GM18511 (cell line): ENCODE measurements at regions not wholly inside any gene's neighbourhood (a gene's known extent, or its start where the extent isn't known, plus 50 kb on each side); places are given as distances from the start of the nearest gene placed in this dataset.
"Not testable (repeated sequence)": the region's sequence is repeated elsewhere in the genome, so short reads cannot be mapped to it uniquely, and the experiment has no call there.

ENCODE experiments used
- ATAC-seq: cut with Tn5 transposase; IDR thresholded peaks from one replicate; pipeline ENCODE4 v1.9.1; 2021; ENCODE audit warnings: mild to moderate bottlenecking, moderate library complexity; ENCODE audit not compliant: unreplicated experiment

DNA sequence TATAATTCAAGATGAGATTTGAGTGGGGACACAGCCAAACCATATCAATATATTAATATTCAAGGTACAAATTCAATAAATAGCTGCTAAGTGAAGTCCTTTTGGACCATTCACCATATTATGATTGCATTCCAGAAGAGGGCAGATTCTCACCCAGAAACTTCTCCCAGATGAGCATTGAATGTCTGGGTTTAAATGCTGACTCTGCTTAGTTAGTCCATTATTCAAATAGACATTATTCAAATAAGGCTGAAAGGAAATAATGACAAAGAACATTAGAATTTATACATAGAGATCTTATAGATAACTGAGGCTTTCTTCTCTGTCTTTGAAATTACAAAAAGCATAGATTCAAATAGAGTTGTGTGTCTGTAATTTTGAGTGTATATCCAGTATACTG lies 579.4 kb upstream of the SLC8A1 start:
- no peak for ATAC-seq

DNA sequence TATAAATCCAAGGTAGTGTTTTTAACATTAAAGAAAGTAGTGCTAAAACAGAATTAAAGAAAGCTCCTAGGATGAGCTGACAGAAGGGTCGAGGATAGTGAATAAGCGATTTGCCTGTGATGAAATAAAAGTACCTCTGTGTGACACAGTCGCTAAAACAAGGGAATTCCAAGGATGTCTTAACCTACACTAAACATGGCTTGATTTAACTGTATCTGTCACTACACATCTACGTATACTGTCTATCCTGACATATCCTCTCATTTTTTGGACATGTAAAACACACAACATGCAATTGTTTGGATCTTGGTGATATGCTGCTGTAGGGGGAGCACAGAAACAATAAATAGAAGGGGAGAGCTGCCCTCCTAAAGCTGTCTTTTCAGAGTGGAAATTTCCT lies 580.8 kb upstream of the SLC8A1 start:
- no peak for ATAC-seq

DNA sequence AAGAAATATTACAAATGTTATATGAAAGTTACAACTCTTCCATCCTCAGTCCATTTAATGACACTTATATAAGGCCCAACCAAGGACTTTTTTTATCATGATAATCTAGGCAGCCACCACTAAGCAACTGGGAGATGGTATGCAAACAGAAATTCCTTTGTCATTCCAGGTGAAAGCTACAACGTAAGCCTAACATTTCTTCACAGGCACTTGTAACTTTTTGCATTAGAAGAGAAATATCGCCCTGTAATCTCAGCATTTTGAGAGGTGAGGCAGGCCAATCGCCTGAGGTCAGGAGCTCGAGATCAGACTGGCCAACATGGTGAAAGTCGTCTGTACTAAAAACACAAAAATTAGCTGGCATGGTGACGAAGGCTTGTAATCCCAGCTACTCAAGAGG lies 581.2 kb upstream of the SLC8A1 start:
- no peak for ATAC-seq

DNA sequence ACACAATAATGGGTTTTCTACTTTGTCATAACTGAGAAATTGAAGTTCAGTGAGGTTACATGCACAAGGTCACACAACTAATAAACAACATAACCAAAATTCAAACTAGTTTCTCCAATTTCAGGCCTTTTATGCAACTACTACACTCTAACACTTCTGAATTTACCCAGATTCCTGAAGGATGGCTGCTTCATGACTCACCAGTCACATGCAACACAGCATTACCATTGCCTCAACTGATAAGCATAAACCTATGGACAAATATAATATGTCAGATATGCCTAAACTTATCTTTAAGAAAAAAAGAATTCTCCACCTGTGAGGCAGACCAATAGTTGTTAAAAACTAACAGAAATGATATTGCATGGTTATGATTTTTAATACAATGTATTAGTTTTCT lies 586.5 kb upstream of the SLC8A1 start:
- ATAC-seq = no peak

DNA sequence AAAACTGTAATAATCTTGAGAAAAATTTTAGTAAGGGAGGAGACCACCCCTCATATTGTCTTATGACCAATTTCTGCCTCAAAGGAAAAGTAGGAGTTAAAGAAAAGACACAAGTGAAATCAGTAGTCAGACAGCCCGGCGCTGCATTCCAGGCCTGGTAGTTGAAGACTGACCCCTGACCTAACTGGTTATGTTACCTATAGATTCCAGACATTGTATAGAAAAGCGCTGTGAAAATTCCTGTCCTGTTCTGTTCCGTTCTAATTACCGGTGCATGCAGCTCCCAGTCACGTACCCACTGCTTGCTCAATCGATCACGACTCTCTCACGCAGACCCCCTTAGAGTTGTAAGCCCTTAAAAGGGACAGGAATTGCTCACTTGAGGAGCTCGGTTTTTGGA lies 587.9 kb upstream of the SLC8A1 start:
- not testable (repeated sequence) for ATAC-seq

DNA sequence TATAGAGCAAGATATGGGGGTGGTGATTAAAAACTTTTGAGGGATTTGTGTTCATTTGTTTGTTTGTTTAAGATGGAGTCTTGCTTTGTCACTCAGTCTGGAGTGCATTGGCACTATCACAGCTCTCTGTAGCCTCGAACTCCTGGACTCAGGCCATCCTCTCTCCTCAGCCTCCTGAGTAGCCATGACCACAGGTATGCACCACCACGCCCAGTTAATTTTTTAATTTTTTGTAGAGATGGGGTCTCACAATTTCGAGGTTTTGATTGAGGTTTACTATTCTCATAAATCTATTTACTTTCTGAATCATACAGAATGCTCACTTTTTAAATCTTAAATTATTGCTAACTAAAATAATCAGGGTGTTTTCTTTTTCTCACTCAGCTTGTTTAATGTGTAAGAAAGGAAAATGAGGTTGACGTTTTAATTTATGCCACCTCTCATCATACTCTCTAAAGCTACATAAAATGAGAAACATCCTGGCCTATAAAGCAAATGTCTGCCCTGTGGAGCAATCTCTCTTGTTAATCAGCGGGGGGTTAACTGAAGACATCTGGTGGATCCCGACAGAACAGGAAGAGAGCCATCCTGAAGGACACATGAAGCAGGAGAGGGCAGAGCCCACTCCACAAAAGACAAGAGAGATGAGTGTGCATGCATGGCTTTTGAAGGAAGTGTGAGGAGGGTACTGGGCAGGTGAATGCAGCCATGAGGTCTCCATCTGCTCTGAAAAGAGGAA lies 589.1 kb upstream of the SLC8A1 start:
- ATAC-seq = no peak

DNA sequence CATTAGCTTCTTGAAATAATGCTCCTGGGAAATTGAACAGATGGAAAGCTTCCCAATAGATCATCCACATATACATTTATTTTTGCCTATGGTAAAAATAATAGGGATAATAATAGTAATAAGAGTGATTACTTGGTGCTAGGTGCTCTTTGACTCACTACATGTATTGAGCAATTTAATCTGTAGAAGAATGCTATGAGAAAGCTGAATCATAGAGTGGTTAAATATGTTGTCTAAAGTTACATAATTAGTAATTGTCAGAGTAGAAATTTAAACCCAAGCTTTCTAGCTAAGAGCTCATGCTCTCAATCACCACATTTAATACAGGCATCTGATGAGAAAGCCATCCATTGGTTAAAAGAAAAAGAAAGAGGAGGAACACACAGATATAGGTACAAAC lies 590.5 kb upstream of the SLC8A1 start:
- ATAC-seq = no peak

DNA sequence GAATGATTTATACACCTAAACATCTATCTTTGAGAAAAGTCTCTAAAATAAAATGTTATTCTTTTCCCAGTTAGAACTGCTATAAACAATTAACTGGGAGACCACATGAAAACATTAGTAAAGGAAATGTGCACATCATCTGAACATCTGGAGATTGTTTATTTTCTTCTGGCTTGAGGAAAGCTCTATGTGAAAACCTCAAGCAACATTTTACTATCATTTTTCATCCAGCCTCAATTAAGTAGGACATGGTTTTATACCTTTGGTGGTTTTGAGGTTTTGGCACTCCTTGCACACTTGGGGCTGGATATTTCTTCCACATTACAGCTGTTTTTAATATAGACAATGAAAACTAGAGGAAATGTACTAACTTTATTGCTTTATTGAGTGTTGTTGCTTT lies 609.5 kb upstream of the SLC8A1 start:
- no peak for ATAC-seq

DNA sequence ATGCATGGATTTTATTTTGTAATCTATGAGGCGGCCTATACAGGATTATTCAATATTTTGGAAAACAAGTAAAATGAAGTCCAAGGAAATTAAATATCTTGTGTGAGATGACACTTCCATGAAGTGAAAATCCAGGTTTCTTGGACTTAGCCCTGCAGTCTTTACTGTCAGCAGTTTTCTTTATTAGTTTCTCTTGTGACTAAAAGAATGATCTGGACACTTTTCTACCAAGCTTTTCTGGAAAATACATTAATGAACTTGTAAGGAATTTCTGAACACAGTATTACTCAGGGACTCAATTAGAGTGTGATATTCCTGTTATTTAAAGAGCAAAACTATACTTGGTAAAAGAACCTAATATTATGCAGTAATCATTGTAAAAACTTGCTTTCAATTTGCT lies 610.4 kb upstream of the SLC8A1 start:
- no peak for ATAC-seq

DNA sequence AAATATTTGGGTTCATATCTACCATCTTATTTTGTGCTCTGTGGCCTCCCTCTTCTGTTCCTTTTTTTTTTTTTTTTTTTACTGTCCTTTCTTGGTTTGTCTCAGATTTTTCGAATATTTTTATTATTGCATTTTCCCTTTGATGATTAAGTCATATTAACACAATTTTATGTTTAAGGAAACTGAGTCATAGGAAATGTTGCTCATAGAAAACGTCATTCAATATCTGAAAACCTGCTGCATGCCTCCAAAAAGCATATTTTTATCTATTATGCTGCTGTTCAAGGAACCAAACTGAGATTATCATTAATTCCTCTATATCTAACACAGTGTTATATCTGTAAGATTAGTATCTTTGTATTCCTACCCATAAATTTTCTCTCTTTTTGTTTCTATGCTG lies 614.3 kb upstream of the SLC8A1 start:
- ATAC-seq = no peak

DNA sequence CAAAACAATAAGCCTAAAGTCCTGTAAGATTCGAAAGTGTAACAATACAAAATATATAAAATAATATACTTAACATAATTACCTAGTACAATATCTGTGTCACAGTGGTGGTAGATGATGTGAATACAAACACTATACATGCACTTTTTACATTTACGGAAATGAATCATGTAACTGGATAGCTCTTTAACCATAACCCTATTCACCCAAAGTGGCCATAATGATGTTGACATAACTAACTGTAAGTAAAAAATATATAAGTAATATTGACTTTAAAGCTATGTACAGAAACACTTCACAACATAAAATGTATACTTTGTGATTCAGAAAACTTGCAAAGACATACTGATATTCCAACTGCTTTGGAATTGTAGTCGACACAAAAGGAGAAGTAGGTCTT lies 616.9 kb upstream of the SLC8A1 start:
- no peak for ATAC-seq

DNA sequence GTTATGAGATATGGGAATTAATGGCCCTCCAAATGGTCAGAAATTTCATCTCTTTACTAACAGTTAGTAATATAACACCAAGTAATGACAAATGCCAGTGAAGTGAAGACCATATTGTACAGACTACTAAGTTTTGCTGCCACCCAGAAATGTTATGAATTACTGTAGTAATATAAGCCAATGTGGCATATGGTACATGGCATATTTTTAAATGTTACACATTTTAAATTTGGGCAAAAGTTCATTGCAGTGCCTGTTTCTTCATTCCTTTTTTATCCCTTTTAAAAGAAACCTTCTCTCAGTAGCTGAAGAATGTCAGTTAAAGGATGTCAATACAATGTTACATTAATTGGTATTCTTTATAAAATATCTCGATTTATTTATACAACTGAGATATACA lies 626.5 kb upstream of the SLC8A1 start:
- no peak for ATAC-seq

DNA sequence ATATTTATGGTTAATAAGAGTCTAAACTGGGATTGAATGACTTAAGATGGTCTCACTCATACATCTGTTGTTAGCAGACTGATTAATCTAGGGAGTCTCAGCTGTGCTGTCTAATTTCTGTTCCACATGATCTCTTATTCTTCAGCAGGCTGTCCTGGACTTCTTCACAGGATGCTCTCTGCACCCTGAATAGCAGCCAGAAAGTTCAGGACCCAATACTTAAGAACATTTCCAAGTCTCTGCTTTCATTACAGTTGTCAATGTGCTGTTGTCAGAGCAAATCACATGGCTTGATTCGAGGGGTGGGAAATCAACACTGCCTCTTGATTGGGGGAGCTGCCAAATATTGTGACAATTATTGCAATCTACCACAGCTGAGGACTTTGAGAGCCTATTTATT lies 627.1 kb upstream of the SLC8A1 start:
- no peak for ATAC-seq

DNA sequence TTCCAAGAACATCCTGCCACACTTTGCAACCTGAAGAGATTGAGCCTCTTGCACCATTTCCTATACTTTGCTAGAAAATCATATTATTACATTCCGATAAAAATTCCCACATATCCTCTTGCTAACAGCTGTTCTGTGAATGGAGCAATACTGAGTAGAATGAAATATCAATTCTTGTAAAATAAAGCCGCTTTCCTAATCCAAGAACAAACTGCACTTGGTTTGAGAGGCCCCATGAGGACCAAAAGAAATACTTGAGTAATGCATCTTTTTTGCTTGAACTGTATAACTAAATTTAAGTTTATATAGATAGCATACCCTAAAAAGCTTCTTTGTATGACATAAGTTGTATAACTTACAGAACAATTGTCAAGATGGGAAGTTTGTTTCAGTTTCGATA lies 632.4 kb upstream of the SLC8A1 start:
- ATAC-seq = no peak

DNA sequence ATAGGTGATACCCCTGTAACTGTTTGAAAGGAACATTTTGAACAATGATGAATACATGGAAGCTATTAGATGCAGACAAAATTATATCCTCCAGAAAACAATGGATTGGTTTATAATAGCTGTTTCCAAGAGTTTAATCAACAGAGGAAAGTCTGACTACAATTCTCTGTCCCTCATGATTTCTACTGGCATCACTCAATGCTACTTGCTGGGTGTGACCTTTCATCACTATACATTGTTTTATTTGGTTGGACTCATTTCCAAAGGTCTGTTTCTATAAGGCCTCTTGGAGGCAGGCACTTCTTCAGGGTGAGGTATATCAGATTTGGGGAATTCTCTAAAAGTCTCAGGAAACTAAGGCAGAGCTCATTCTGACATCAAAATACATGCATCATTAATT lies 636.1 kb upstream of the SLC8A1 start:
- ATAC-seq = no peak

DNA sequence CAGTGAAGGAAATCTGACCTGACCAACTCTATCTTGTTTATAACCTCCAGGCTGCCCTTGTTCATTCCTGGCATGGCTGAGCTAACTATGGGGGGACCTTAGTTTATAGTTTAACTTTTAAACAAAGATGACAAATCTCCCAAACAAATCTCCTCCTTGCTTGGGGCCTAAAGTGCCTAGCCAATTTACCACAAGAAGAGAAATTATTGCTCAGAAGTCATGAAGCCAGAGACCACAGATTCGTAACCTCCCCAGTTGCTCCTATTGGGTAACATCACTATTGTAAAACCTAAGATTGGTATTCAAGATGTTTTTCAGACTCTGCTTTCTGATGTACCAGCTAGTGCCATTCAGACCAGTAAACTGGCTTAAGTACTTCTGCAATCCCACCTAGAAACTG lies 649.4 kb upstream of the SLC8A1 start:
- ATAC-seq = no peak

DNA sequence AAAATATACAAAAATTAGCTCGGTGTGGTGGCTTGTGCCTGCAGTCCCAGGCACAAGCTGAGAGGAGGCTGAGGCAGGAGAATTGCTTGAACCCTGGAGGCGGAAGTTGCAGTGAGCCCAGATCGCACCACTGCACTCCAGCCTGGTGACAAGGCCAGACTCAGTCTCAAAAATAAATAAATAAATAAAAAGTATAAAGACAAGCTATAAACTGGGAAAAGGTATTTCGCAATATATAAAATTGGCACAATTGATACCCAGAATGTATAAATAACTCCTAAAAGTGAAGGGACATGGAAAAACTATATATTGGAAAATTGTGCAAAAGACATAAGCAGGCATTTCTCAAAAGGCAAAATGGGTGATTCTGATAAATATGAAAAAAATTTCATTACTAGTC lies 657.9 kb upstream of the SLC8A1 start:
- no peak for ATAC-seq

DNA sequence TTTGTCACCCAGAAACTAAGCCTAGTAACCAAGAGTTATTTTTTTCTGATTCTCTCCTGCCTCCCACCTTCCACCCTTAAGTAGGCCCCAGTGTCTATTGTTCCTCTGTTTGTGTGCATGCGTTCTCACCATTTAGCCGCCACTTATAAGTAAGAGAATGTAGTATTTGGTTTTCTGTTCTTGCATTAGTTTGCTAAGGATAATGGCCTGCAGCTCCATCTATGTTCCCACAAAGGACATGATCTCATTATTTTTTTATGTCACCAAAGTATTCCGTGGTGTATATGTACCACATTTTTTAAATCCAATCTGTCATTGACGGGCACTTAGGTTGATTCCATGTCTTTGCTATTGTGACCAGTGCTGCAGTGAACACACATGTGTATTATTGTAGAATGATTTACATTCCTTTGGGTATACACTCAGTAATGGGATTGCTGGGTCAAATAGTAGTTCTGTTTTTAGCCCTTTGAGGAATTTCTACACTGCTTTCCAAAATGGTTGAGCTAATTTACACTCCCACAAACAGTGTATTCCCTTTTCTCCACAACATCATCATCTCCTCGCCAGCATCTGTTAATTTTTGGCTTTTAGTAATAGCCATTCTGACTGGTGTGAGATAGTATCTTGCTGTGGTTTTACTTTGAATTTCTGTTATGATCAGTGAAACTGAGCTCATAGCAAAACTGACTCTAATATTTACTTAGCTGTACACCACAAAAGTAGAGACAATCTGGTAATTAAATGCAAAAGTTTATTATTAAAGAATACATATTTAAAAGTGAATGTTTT lies 660.1 kb upstream of the SLC8A1 start:
- ATAC-seq = no peak

DNA sequence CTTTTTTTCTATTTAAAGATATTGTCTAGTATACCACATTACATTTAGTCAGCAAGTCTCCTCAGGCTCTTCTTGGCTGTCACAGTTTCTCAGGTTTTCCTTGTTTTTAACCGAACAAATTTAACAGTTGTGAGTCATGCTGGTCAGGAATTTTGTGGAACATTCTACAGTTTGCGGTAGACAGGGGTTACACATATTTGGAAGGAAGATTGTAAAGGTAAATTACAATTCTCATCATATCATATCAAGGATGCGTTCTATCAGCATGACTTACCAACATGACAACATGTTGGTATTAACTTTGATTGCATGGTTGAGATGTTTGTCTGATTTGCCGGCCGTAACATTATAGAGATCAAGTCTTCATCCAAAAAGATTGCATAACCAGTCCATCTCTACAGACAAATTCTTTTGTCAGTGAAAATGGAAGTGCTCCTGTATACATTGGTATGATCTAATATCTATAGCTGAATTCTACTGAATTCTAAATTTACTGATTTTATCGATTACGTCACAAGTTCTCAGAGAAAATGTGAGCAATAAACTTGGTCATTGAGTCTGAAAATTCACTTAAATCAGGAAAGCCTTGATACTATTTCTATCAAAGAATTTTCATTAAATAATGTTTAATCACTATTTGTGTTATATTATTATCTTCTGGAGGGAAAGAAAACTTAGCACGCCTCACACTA lies 664.4 kb upstream of the SLC8A1 start:
- no peak for ATAC-seq

DNA sequence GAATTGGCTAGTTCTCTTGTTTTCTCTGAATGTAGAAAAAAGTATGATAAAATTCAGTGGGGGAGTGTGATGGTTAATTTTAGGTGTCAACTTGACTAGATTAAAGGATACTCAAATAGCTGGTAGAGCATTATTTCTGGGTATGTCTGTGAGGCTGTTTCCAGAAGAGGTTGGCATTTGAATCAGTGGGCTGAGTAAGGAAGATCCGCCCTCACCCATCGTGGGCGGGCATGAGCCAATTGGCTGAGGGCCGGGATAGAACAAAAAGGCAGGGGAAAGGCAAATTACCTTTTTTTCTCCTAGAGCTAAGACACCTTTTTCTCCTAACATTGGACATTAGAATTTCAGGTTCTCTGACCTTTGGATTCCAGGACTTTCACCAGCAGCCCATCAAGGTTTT lies 667.6 kb upstream of the SLC8A1 start:
- ATAC-seq = no peak

DNA sequence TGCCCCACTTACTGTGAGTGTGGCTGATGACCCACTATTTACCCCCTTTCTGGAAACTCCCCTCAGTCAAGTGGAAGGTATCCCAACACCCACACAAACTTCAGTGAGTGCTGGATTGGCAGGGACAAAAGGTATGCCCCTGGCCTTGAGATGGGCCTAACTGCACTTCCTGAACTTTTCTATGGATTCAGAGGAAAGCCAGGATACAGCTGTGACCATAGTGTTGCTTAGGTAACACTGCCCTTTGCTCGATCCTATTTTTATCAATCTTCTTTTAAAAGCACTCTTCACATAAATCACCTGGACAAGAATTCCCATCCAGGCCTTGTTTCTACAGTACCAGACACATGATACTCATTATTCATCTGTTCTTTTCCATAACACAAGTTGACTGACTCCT lies 671.5 kb upstream of the SLC8A1 start:
- ATAC-seq = no peak

DNA sequence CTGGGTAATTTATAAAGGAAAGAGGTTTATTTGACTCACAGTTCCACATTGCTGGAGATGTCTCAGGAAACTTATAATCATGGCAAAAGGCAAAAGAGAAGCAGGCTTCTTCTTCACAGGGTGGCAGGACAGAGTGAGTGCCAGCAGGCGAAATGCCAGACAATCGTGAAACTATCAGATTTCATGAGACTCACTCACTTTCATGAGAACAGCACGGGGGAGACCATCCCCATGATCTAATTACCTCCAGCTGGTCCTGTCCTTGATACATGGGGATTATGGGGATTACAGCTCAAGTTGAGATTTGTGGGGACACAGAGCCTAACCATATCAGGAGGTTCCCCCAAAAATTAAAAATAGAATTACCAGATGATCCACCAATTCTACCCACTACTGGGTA lies 675.5 kb upstream of the SLC8A1 start:
- no peak for ATAC-seq
